Lung (tissue), 11 donors: ENCODE measurements at regions not wholly inside any gene's neighbourhood (a gene's known extent, or its start where the extent isn't known, plus 50 kb on each side); places are given as distances from the start of the nearest gene placed in this dataset.

Source experiments
- ATAC-seq: fragments of 200-7000 bp; cut with Tn5 transposase; one replicate; pipeline ENCODE4 v1.9.1; 2020; ENCODE audit warnings: moderate number of reproducible peaks; ENCODE audit not compliant: insufficient read depth, low FRiP score
- DNase-seq, 3 donors: peaks; one replicate each; pipeline ENCODE4 v3.0.0-alpha.2; 2013 to 2017
- H3K27ac ChIP-seq, 2 donors: one replicate each; pipeline ENCODE4 v1.5.1; 2013; ENCODE audit warnings: mild to moderate bottlenecking in 2 of 2, moderate library complexity in 2 of 2, control low read depth in 1 of 2, inconsistent platforms in 1 of 2, low read depth in 1 of 2, low read length in 1 of 2
- H3K27me3 ChIP-seq, 3 donors: one replicate each; pipeline ENCODE4 v1.5.1; 2013; ENCODE audit warnings: low read length in 2 of 3; ENCODE audit not compliant: control insufficient read depth in 3 of 3, insufficient read depth in 3 of 3
- H3K36me3 ChIP-seq, 4 donors: one replicate each; pipeline ENCODE4 v1.5.1; 2013; ENCODE audit warnings: low read length in 4 of 4, mild to moderate bottlenecking in 1 of 4, moderate library complexity in 1 of 4; ENCODE audit not compliant: control insufficient read depth in 4 of 4, insufficient read depth in 4 of 4
- H3K4me1 ChIP-seq, 5 donors: one replicate each; pipeline ENCODE4 v1.5.1; 2013; ENCODE audit warnings: low read length in 5 of 5, mild to moderate bottlenecking in 2 of 5, moderate library complexity in 1 of 5; ENCODE audit not compliant: control insufficient read depth in 5 of 5, insufficient read depth in 5 of 5
- H3K4me3 ChIP-seq: one replicate; pipeline ENCODE4 v1.5.1; 2013; ENCODE audit warnings: mild to moderate bottlenecking, control low read depth, moderate library complexity
- H3K9ac ChIP-seq, 2 donors: one replicate each; pipeline ENCODE4 v1.5.1; 2013; ENCODE audit warnings: low read length in 2 of 2, control low read depth in 1 of 2; ENCODE audit not compliant: insufficient read depth in 1 of 2
- H3K9me3 ChIP-seq, 4 donors: one replicate each; pipeline ENCODE4 v1.5.1; 2013; ENCODE audit warnings: low read length in 3 of 4, mild to moderate bottlenecking in 1 of 4, moderate library complexity in 1 of 4; ENCODE audit not compliant: control insufficient read depth in 4 of 4, insufficient read depth in 3 of 4
- WGBS, 2 donors: extraction: QIAGEN DNeasy Blood & Tissue Kit; methylation state at CpG; one replicate each; pipeline ENCODE4 v1.1.7; 2013; 5-methylcytosine and 5-hydroxymethylcytosine counted together
- TF ChIP-seq, protein P1 (sequence below): IDR thresholded peaks from 2 replicates; pipeline ENCODE4 v1.5.1; 2012; ENCODE audit warnings: mild to moderate bottlenecking; ENCODE audit errors: control extremely low read depth, extremely low read depth
- donor health status: control.
- donor health status: control.
- donor health status: Bipolar disorder and iron deficiency.
- donor health status: healthy.
- donor health status: DM: yes; HTN: yes; CAD: no.

DNA sequence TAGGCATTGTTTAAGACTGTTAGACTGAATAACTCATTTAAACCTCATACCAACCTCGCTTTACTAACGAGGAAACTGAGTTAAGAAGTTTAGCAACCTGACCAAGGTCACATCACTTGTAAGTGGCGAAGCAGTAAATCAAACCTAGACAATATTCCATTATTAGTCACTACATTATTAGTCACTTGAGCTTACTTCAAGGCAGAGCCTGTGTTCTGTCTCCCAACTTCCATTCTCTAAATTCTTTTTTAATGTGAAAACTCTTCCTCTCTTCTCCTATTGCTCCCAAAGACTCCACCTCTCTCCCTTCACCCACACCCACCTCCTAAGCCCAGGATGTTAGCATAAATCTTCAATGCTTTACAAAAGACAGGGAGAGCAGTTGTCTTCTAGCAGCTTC lies 156.5 kb downstream of the ARL6IP6 start:
- Histone ChIP-seq H3K4me1 (no peaks in the 10 kb centered on the region), H3K27me3 (no peaks in the 10 kb centered on the region), H3K9me3 (peaks cover 0 to 4% (median 0%) of the 10 kb centered on the region in 4 donors), H3K4me3 (no peak overlapping the region), H3K27ac (no peak overlapping the region), H3K36me3 (no peaks in the 10 kb centered on the region), H3K9ac (no peak overlapping the region)
- no peak for DNase-seq
- ATAC-seq = no peak
- TF ChIP-seq, protein P1, sequence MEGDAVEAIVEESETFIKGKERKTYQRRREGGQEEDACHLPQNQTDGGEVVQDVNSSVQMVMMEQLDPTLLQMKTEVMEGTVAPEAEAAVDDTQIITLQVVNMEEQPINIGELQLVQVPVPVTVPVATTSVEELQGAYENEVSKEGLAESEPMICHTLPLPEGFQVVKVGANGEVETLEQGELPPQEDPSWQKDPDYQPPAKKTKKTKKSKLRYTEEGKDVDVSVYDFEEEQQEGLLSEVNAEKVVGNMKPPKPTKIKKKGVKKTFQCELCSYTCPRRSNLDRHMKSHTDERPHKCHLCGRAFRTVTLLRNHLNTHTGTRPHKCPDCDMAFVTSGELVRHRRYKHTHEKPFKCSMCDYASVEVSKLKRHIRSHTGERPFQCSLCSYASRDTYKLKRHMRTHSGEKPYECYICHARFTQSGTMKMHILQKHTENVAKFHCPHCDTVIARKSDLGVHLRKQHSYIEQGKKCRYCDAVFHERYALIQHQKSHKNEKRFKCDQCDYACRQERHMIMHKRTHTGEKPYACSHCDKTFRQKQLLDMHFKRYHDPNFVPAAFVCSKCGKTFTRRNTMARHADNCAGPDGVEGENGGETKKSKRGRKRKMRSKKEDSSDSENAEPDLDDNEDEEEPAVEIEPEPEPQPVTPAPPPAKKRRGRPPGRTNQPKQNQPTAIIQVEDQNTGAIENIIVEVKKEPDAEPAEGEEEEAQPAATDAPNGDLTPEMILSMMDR = no peak
- 83 to 88% methylated on average over 3 of the region's 3 CpGs for WGBS, 2 donors

DNA sequence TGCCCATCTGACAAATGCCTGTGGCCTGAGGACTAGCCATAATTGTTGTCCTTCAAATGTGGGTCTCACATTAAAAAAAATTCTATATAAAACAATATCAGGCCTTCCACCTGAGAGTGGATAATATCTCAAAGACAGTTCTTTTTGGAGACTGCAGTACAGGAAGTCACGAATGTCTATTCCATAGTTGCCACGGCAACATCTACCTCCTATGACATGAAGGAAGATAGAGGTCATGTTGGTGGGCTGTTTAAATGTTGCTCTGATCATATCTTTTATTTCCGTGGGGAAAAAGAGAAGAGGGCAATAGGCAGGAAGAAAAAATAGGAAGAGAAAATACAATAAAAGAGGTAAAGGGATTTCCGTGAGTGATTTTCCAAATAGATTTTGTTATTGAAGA lies 151.8 kb downstream of the ARL6IP6 start:
- Histone ChIP-seq H3K27me3 (no peaks in the 10 kb centered on the region), H3K36me3 (no peaks in the 10 kb centered on the region), H3K27ac (no peak overlapping the region), H3K9ac (no peak overlapping the region), H3K4me3 (no peak overlapping the region), H3K9me3 (no peaks in the 10 kb centered on the region), H3K4me1 (no peaks in the 10 kb centered on the region)
- 79 to 83% methylated on average over 4 of the region's 4 CpGs for WGBS, 2 donors
- TF ChIP-seq, protein P1 = no peak
- no peak for DNase-seq
- no peak for ATAC-seq

DNA sequence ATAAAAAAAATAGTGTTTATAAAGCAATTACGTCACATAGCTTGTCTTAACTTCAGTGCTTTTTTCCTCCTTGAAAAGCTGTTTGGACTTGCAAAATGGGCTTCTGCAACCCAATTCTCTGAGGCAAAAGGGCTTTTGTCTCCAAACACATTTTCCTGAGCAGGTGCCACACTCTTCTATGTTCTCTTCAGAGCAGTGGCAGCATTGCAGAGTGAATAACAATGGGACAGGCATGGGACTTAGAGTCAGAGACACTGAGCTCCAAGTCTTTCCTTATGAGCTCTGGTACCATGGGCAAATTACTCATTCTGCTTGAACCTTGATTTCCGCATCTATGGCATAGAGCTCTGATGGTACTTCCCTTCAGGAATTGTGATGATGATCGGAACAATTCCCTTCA lies 149.0 kb downstream of the ARL6IP6 start:
- peaks cover 0 to 4% (median 0%) of the 10 kb centered on the region in 4 donors for H3K9me3 ChIP-seq
- no peaks in the 10 kb centered on the region for H3K4me1 ChIP-seq
- no peak overlapping the region for H3K9ac ChIP-seq
- no peak overlapping the region for H3K27ac ChIP-seq
- DNase-seq (no peak), ATAC-seq (no peak)
- H3K27me3 ChIP-seq = no peaks in the 10 kb centered on the region
- WGBS, 2 donors = 31 to 64% methylated on average over 3 of the region's 3 CpGs
- no peak overlapping the region for H3K4me3 ChIP-seq
- TF ChIP-seq, protein P1 = no peak
- no peaks in the 10 kb centered on the region for H3K36me3 ChIP-seq

DNA sequence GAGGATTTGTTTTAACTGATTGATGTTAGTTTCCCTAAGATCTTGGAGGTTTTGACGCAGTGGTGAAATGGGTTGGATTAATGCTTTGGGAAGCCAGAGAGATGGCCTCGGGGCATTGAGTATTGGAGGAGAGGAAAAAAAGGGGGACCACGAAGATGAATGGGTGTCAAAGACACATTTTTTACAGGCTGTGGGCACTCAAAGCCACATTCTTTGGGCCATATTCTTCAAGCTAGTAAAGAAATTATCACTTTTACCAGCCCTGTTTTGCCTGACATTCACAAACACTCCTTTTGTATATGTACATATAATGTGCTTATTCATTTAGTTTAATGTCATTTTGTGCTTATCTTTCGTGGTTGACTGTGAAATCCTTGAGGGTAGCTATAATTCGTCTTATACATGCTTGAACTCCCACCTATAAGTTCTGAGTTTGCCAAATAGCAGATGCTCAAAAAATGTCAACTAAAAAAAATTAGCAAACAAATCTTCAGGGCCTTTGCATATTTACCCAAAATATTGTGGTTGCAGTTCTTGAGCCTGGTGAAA lies 146.3 kb downstream of the ARL6IP6 start:
- WGBS, 2 donors = 63 to 66% methylated on average over 5 of the region's 5 CpGs

More for the DNA sequence above, 146.3 kb downstream of the ARL6IP6 start:
- no peaks in the 10 kb centered on the region for H3K4me1 ChIP-seq
- TF ChIP-seq, protein P1 = no peak
- no peak overlapping the region for H3K4me3 ChIP-seq
- DNase-seq (no peak), ATAC-seq (no peak)
- no peak overlapping the region for H3K27ac ChIP-seq
- H3K9ac ChIP-seq = no peak overlapping the region
- peaks cover 0 to 4% (median 1%) of the 10 kb centered on the region in 4 donors for H3K9me3 ChIP-seq
- H3K36me3 ChIP-seq = no peaks in the 10 kb centered on the region
- H3K27me3 ChIP-seq = no peaks in the 10 kb centered on the region
